HUES48 (cell line): ENCODE measurements at regions not wholly inside any gene's neighbourhood (a gene's known extent, or its start where the extent isn't known, plus 50 kb on each side); places are given as distances from the start of the nearest gene placed in this dataset.
A peak's percentile ranks its signal among the peaks of the same experiment; 100 is the strongest.

Experiments
- H3K27ac ChIP-seq: one replicate; pipeline ENCODE4 v1.7.0; 2013; ENCODE audit warnings: low read depth, low read length, inconsistent platforms
- H3K27me3 ChIP-seq: 2 replicates; pipeline ENCODE4 v1.6.1; 2013; ENCODE audit warnings: mild to moderate bottlenecking, low read length; ENCODE audit not compliant: control insufficient read depth, insufficient read depth
- H3K36me3 ChIP-seq: 2 replicates; pipeline ENCODE4 v1.6.1; 2013; ENCODE audit warnings: low read length; ENCODE audit not compliant: control insufficient read depth, insufficient read depth
- H3K4me1 ChIP-seq: 2 replicates; pipeline ENCODE4 v1.6.1; 2013; ENCODE audit warnings: mild to moderate bottlenecking, low read length; ENCODE audit not compliant: control insufficient read depth, insufficient read depth
- H3K4me3 ChIP-seq: 2 replicates; pipeline ENCODE4 v1.5.1; 2013; ENCODE audit warnings: mild to moderate bottlenecking, low read depth, low read length
- H3K9ac ChIP-seq: 2 replicates; pipeline ENCODE4 v1.6.1; 2013; ENCODE audit warnings: mild to moderate bottlenecking, low read depth, low read length, moderate library complexity
- H3K9me3 ChIP-seq: 2 replicates; pipeline ENCODE4 v1.6.1; 2013; ENCODE audit warnings: low read length; ENCODE audit not compliant: control insufficient read depth, insufficient read depth

GRCh38 chr7:17674166-17674942, 265.9 kb downstream of the SNX13 start:
- no peak overlapping the region for H3K9ac ChIP-seq
- H3K36me3 ChIP-seq, result no peaks in the 10 kb centered on the region
- peaks cover 2% of the 10 kb centered on the region; the same call in 1 of the 2 replicates for H3K4me1 ChIP-seq
- no peaks in the 10 kb centered on the region for H3K27me3 ChIP-seq
- H3K27ac ChIP-seq, result no peak overlapping the region
- no peak overlapping the region for H3K4me3 ChIP-seq
- no peaks in the 10 kb centered on the region for H3K9me3 ChIP-seq

GRCh38 chr7:17674943-17675608, 265.2 kb downstream of the SNX13 start:
- Histone ChIP-seq H3K9ac (no peak overlapping the region), H3K4me3 (no peak overlapping the region), H3K27ac (no peak overlapping the region), H3K9me3 (no peaks in the 10 kb centered on the region), H3K27me3 (no peaks in the 10 kb centered on the region), H3K4me1 (peaks cover 9% of the 10 kb centered on the region), H3K36me3 (no peaks in the 10 kb centered on the region)

DNA sequence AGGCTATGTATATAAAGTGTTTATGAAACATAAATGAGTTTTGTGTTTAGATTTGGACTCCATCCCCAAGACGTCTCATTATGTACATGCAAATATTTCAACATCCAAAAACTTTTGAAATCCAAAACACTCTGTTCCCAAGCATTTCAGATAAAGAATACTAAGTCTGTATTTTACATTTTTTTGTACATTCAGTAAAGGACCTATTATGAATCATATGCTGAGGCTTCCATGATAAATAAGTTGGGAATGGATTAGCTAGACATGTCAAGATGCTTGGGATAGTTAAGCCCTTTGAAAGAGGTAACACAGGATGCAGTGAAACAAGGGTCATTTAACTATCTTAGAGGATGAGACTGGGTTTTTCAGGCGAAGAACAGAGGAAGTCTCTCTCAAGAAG, 262.9 kb downstream of the SNX13 start:
- Histone ChIP-seq H3K9me3 (no peaks in the 10 kb centered on the region), H3K4me1 (peaks cover 9% of the 10 kb centered on the region), H3K9ac (no peak overlapping the region), H3K27ac (no peak overlapping the region), H3K36me3 (no peaks in the 10 kb centered on the region), H3K4me3 (no peak overlapping the region), H3K27me3 (no peaks in the 10 kb centered on the region)

DNA sequence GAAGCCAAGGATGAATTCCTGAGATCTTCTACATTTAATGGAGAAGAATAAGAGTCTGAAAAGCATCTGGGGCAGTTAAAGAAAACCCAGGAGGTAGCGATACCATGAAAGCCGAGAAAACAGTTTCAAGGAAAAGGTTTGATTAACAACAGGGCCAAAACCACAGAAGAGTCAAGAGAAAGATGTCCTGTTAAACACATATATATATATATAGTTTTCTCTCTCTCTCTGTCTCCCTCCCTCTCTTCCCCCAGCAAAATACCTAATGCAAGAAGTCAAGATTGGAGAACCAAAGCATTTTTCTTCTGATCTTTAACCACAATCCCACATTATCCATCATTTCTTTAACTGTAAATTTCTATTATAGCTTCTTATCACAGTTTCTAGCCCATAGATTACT, 261.4 kb downstream of the SNX13 start:
- Histone ChIP-seq H3K9ac (no peak overlapping the region), H3K27ac (no peak overlapping the region), H3K36me3 (no peaks in the 10 kb centered on the region), H3K4me3 (no peak overlapping the region), H3K27me3 (no peaks in the 10 kb centered on the region), H3K9me3 (no peaks in the 10 kb centered on the region), H3K4me1 (peaks cover 9% of the 10 kb centered on the region)

DNA sequence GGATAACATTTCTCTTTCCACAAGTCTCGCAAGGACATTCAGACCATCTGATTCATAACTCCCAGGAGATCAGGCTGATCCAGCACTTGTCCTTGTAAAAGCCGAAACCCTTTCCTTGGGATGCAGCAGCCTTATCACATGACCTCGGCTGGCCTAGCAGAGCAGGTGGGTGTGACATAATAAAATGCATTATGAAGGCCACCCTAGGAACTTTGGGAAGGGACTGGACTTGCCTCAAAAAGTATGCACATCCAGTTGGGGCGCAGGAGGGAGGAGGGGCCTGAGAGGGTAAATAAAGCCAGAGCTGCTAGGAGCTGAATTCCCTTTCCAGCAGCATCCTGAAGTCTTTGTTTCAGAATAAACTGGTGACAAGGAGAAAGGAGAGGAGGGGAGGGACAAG, 260.8 kb downstream of the SNX13 start:
- H3K9me3 ChIP-seq, result no peaks in the 10 kb centered on the region
- H3K4me3 ChIP-seq, result no peak overlapping the region
- peak overlapping the region; percentile 39 for H3K27ac ChIP-seq
- H3K9ac ChIP-seq, result no peak overlapping the region
- H3K36me3 ChIP-seq, result no peaks in the 10 kb centered on the region
- peaks cover 9% of the 10 kb centered on the region for H3K4me1 ChIP-seq
- H3K27me3 ChIP-seq, result no peaks in the 10 kb centered on the region

GRCh38 chr7:17680026-17680425, 260.3 kb downstream of the SNX13 start:
- Histone ChIP-seq H3K4me3 (no peak overlapping the region), H3K9ac (no peak overlapping the region), H3K27me3 (no peaks in the 10 kb centered on the region), H3K27ac (peak overlapping the region; percentile 53), H3K36me3 (no peaks in the 10 kb centered on the region), H3K9me3 (no peaks in the 10 kb centered on the region), H3K4me1 (peaks cover 9% of the 10 kb centered on the region)

DNA sequence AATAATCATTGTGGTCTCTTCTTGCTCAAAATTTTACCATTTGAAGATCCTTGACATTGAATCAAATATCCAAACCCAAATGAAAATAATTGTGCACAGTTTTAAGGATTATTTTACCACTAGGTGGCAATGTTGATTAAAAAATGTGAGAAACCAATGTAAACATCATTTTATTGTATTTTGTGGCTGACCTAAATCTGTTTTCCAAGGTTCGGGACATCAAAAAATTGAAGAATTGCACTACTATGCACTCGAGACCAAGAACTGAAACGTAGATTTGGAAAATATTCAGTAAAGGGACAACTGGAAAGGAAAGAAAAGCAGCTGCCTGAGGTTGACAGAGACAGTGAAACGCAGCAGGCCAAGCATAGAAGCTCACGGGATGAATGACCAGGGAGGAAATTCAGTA, 259.3 kb downstream of the SNX13 start:
- H3K4me3 ChIP-seq, result no peak overlapping the region
- no peaks in the 10 kb centered on the region for H3K9me3 ChIP-seq
- no peak overlapping the region for H3K9ac ChIP-seq
- no peaks in the 10 kb centered on the region for H3K27me3 ChIP-seq
- H3K36me3 ChIP-seq, result no peaks in the 10 kb centered on the region
- peaks cover 9% of the 10 kb centered on the region for H3K4me1 ChIP-seq
- no peak overlapping the region for H3K27ac ChIP-seq

DNA sequence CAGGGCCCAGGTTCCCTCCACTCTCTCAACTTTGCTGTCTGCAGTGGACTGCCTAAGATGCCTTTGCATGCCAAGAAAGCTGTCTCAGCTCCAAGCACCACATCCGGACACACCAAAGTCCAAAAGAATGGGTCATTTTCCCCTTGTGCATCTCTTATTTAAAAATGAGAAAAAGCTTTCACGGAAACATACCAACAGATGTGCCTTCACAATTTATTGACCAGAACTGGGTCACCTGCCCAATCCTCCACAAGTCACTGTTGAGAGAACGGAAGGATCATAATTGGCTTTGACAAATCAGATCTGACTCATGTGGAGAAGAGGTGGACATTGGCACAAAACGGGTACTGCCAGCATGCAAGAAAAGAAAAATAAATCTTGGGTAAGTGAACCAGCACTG, 258.3 kb downstream of the SNX13 start:
- H3K4me3 ChIP-seq, result no peak overlapping the region
- no peak overlapping the region for H3K27ac ChIP-seq
- H3K36me3 ChIP-seq, result no peaks in the 10 kb centered on the region
- no peaks in the 10 kb centered on the region for H3K27me3 ChIP-seq
- no peaks in the 10 kb centered on the region for H3K9me3 ChIP-seq
- no peak overlapping the region for H3K9ac ChIP-seq
- H3K4me1 ChIP-seq, result peaks cover 9% of the 10 kb centered on the region

GRCh38 chr7:17682586-17682985, 257.7 kb downstream of the SNX13 start:
- Histone ChIP-seq H3K4me3 (no peak overlapping the region), H3K27ac (no peak overlapping the region), H3K9ac (no peak overlapping the region), H3K9me3 (no peaks in the 10 kb centered on the region), H3K27me3 (no peaks in the 10 kb centered on the region), H3K4me1 (peaks cover 9% of the 10 kb centered on the region), H3K36me3 (no peaks in the 10 kb centered on the region)

- no peaks in the 10 kb centered on the region; the same call in 1 of the 2 replicates for H3K4me1 ChIP-seq
- H3K27me3 ChIP-seq, result no peaks in the 10 kb centered on the region
- no peaks in the 10 kb centered on the region for H3K36me3 ChIP-seq
- no peak overlapping the region for H3K9ac ChIP-seq
- H3K9me3 ChIP-seq, result no peaks in the 10 kb centered on the region
- H3K27ac ChIP-seq, result no peak overlapping the region
- H3K4me3 ChIP-seq, result no peak overlapping the region
Observed at GRCh38 chr7:17685141-17685540, 255.2 kb downstream of the SNX13 start.

DNA sequence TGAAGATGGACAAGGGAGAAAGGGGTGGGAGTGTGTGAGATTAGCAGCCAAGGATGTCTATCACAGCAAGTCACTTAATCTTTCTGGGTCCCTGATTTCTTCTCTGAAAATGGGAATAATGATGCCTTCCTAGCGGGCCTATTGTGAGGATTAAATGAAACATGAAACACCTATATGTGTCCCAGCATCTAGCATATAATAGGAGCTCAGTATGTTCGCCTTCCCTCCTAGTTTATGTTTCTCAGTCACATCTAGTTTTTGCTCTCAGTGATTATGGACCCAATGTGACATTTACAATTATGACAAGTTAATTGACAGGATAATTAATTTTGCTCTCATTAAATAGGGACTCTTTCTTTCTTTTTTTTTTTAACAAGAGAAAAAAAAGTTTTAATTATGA, 252.9 kb downstream of the SNX13 start:
- H3K4me3 ChIP-seq, result no peak overlapping the region
- no peaks in the 10 kb centered on the region for H3K27me3 ChIP-seq
- no peaks in the 10 kb centered on the region for H3K4me1 ChIP-seq
- H3K36me3 ChIP-seq, result no peaks in the 10 kb centered on the region
- no peaks in the 10 kb centered on the region for H3K9me3 ChIP-seq
- H3K9ac ChIP-seq, result no peak overlapping the region
- no peak overlapping the region for H3K27ac ChIP-seq
